ENCODE measurements at regions not wholly inside any gene's neighbourhood (a gene's known extent, or its start where the extent isn't known, plus 50 kb on each side); places are given as distances from the start of the nearest gene placed in this dataset.

- TF ChIP-seq CTCF (IDR thresholded peaks at IDR 0.05; ENCODE audit: insufficient read depth, low read length) (no peak), POLR2AphosphoS5 (IDR thresholded peaks at IDR 0.05; ENCODE audit: low read depth) (no peak), SPI1 (IDR thresholded peaks at IDR 0.05; ENCODE audit: borderline replicate concordance, low read depth) (no peak), GABPA (IDR thresholded peaks at IDR 0.05; ENCODE audit: low read depth) (no peak)
- TF ChIP-seq, protein P1, sequence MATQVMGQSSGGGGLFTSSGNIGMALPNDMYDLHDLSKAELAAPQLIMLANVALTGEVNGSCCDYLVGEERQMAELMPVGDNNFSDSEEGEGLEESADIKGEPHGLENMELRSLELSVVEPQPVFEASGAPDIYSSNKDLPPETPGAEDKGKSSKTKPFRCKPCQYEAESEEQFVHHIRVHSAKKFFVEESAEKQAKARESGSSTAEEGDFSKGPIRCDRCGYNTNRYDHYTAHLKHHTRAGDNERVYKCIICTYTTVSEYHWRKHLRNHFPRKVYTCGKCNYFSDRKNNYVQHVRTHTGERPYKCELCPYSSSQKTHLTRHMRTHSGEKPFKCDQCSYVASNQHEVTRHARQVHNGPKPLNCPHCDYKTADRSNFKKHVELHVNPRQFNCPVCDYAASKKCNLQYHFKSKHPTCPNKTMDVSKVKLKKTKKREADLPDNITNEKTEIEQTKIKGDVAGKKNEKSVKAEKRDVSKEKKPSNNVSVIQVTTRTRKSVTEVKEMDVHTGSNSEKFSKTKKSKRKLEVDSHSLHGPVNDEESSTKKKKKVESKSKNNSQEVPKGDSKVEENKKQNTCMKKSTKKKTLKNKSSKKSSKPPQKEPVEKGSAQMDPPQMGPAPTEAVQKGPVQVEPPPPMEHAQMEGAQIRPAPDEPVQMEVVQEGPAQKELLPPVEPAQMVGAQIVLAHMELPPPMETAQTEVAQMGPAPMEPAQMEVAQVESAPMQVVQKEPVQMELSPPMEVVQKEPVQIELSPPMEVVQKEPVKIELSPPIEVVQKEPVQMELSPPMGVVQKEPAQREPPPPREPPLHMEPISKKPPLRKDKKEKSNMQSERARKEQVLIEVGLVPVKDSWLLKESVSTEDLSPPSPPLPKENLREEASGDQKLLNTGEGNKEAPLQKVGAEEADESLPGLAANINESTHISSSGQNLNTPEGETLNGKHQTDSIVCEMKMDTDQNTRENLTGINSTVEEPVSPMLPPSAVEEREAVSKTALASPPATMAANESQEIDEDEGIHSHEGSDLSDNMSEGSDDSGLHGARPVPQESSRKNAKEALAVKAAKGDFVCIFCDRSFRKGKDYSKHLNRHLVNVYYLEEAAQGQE (IDR thresholded peaks at IDR 0.05; ENCODE audit: insufficient replicate concordance, low read depth): no peak
These were observed 52.2 kb upstream of the FNDC1 start for GRCh38 chr6:159117046-159117445.

Data from HL-60 (cell line).